Frontal cortex (tissue), 3 donors: ENCODE measurements at regions not wholly inside any gene's neighbourhood (a gene's known extent, or its start where the extent isn't known, plus 50 kb on each side); places are given as distances from the start of the nearest gene placed in this dataset.
A peak's percentile ranks its signal among the peaks of the same experiment; 100 is the strongest.
"Not testable (repeated sequence)": the region's sequence is repeated elsewhere in the genome, so short reads cannot be mapped to it uniquely, and the experiment has no call there.

ENCODE experiments used
- DNase-seq, 2 donors: peaks; one replicate each; pipeline ENCODE4 v3.0.0; 2012; ENCODE audit warnings: low spot score in 2 of 2
- FAIRE-seq: peaks from 2 replicates; lab custom pipeline; 2012; peaks lifted over from hg19 to GRCh38; lab: Jason Lieb, UNC
- donor health status: control.
- donor health status: control.
- donor health status: control.

GRCh38 chr3:165636684-165637015, 200.6 kb downstream of the BCHE start:
- FAIRE-seq (no peak), DNase-seq (no peak)

GRCh38 chr3:165635791-165636683, 201.2 kb downstream of the BCHE start:
- DNase-seq (no peak), FAIRE-seq (no peak)

GRCh38 chr3:165624761-165625160, 212.5 kb downstream of the BCHE start:
- DNase-seq (no peak), FAIRE-seq (no peak)

- FAIRE-seq (no peak), DNase-seq (no peak)
Observed at GRCh38 chr3:165622356-165622755, 214.9 kb downstream of the BCHE start.

DNA sequence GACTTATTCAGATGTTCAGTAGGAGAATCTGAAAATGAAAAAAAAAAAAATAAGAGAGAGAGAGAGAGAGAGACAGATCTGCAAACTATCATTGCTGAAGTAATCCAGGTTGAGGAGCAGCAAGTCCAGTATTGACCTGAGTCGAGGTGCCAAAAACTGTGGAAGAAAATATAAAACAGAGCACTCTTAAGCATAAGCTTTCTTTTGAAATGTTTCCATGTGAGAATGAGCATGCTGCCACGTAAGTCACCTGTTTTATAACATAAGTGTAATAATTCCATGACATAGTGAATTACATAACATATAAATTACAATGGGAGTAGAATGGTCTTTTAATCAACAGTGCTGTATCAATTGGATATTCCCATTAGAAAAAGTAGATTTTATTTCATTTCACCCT, 218.2 kb downstream of the BCHE start:
- FAIRE-seq = no peak
- DNase-seq = no peak

DNA sequence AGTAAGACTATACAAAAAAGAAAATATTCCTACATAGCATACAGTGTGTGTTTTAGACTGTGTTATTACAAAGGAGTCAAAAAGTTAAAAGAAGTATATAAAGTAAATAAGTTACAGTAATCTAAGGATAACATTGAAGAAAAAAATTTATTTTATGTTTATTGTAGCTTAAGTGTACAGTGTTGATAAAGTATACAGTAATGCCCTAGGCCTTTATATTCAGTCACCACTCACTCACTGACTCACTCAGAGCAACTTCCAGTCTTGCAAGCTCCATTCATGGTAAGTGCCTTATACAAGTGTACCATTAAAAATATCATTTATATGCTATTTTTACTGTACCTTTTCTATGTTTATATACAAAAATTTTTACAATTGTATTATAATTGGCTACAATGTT, 220.1 kb downstream of the BCHE start:
- DNase-seq (no peak), FAIRE-seq (peak; percentile 68)

GRCh38 chr3:165614337-165614736, 222.9 kb downstream of the BCHE start:
- FAIRE-seq (no peak), DNase-seq (no peak)

- FAIRE-seq (no peak), DNase-seq (no peak)
Observed at GRCh38 chr3:165613014-165613413, 224.2 kb downstream of the BCHE start.

- DNase-seq (no peak), FAIRE-seq (no peak)
Observed at GRCh38 chr3:165607221-165607620, 230.0 kb downstream of the BCHE start.

GRCh38 chr3:165603196-165603595, 234.0 kb downstream of the BCHE start:
- FAIRE-seq = no peak
- DNase-seq = no peak

DNA sequence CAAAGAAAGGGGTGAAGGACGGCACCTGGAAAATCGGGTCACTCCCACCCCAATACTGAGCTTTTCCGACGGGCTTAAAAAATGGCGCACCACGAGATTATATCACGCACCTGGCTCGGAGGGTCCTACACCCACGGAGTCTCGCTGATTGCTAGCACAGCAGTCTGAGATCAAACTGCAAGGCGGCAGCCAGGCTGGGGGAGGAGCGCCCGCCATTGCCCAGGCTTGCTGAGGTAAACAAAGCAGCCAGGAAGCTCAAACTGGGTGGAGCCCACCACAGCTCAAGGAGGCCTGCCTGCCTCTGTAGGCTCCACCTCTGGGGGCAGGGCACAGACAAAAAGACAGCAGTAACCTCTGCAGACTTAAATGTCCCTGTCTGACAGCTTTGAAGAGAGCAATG, 264.7 kb downstream of the BCHE start:
- DNase-seq, FAIRE-seq: not testable (repeated sequence)

DNA sequence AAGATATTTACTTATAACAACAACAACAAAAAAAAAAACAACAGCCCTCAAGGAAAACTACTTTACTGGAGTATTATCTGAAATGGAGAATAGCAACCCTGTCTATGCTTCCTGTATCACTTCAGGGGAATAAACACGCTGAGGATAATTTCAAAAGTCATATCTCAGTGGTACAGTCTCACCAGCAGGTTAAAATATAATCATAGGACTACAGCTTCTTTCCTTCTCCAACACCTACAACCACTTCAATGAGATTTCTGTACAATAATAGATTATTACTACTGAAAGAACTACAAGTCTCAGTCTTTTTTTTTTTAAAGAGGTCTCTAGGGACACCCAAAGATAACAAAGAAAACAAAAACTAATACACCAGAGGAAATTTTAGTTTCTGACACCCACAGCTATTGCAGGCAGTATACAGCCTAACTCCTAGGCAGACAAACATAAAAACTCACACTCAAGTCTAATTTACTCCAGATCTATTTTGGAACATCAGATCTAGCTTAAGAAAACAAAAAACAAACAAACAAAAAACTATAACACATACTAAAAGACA, 268.2 kb downstream of the BCHE start:
- FAIRE-seq (no peak), DNase-seq (no peak)

GRCh38 chr3:165555785-165556184, 281.4 kb downstream of the BCHE start:
- FAIRE-seq = no peak
- no peak for DNase-seq

DNA sequence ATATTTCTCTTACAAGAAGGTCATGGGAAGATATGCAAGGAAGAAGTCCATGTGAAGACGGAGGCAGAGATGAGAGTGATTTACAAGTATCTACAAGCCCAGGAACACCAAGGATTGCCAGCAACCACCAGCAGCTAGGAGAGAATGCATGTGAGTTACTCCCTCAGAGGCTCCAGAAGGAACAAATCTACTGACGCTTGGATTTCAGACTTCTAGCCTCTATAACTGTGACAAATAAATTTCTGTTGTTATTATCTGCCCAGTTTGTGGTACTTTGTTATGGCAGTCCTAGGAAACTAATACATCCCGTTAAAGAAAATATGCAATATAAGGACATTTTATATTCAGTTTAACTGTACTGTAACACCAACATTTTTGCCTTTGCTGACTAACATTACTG, 283.9 kb downstream of the BCHE start:
- no peak for DNase-seq
- FAIRE-seq = no peak

GRCh38 chr3:165549665-165550064, 287.6 kb downstream of the BCHE start:
- FAIRE-seq (no peak), DNase-seq (no peak)

GRCh38 chr3:165549037-165549436, 288.2 kb downstream of the BCHE start:
- FAIRE-seq (no peak), DNase-seq (no peak)

- DNase-seq (no peak), FAIRE-seq (no peak)
Observed at GRCh38 chr3:165545059-165545458, 292.2 kb downstream of the BCHE start.

GRCh38 chr3:165544432-165544831, 292.8 kb downstream of the BCHE start:
- DNase-seq (no peak), FAIRE-seq (no peak)

GRCh38 chr3:165538166-165538565, 299.1 kb downstream of the BCHE start:
- DNase-seq (no peak), FAIRE-seq (no peak)

DNA sequence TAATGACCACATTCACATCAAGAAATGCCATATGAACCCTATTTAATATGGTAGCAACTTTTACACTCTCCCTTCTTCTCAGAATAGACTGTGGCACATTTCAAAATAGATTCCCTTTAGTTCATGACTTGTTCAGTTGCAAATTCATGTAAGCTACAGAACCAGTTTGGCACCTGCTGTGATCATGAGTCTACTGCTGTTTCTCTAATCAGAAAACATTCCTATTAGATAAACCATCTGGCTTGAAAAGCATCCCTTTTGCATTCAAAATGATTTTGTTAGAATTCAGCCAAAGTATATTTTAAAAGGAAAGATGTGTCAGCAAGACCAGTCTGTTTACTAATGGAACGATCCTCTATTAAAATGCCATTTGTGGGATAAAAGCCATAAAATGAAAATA, 304.4 kb downstream of the BCHE start:
- FAIRE-seq (no peak), DNase-seq (no peak)

DNA sequence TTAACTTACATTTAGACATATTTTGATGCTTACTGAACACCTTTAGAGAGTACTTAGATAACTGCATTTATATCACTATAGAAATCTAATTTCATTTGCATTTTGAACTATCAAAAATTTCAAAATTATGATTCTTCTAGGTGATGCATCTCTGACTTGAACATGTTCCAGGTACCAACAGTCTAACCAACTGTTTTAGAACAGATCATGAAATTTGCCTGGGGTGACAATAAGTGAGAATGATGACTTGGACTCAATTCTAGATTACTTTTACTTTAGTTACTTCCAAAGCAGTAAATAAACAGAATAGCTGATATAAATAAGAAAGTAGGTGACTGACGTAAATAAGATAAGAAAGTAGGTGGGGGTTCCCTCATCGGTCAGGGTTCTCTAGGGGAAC, 307.8 kb downstream of the BCHE start:
- FAIRE-seq = no peak
- no peak for DNase-seq

DNA sequence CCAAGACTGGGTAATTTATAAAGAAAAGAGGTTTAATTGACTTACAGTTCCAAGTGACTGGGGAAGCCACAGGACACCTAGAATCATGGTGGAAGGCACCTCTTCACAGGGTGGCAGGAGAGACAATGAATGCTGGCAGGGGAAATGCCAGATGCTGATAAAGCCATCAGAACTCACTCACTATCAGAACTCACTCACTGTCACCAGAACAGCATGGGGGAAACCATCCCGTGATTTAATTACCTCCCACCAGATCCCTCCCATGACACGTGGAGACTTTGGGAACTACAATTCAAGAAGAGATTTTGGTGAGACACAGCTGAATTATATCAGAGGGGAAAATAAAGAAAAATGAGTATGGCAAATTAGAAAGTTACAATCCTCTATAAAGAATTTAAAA, 310.9 kb downstream of the BCHE start:
- no peak for DNase-seq

More for the DNA sequence above, 310.9 kb downstream of the BCHE start:
- FAIRE-seq = no peak
